Uterus (tissue), 3 donors: ENCODE measurements at regions not wholly inside any gene's neighbourhood (a gene's known extent, or its start where the extent isn't known, plus 50 kb on each side); places are given as distances from the start of the nearest gene placed in this dataset.

Source experiments
- DNase-seq, 2 donors: peaks; one replicate each; pipeline ENCODE4 v3.0.0-alpha.2; 2019 to 2020
- H3K27ac ChIP-seq, 2 donors: fragments of 200-600 bp; sonication (generic); 1 replicate in 1 of 2; 2 replicates in 1 of 2; pipeline ENCODE4 v1.5.1; 2016 to 2018
- H3K27me3 ChIP-seq, 2 donors: fragments of 200-600 bp; sonication (generic); one replicate each; pipeline ENCODE4 v1.5.1; 2018 to 2019; ENCODE audit warnings: control low read depth in 1 of 2
- H3K36me3 ChIP-seq, 2 donors: fragments of 200-600 bp; sonication (generic); one replicate each; pipeline ENCODE4 v1.5.1; 2019; ENCODE audit warnings: control low read depth in 1 of 2
- H3K4me1 ChIP-seq, 2 donors: fragments of 200-600 bp; sonication (generic); one replicate each; pipeline ENCODE4 v1.5.1; 2018 to 2019; ENCODE audit warnings: control low read depth in 1 of 2
- H3K4me3 ChIP-seq, 2 donors: fragments of 200-600 bp; sonication (generic); 1 replicate in 1 of 2; 2 replicates in 1 of 2; pipeline ENCODE4 v1.5.1; 2018 to 2019; ENCODE audit warnings: mild to moderate bottlenecking in 1 of 2
- H3K9me3 ChIP-seq, 2 donors: fragments of 200-600 bp; sonication (generic); one replicate each; pipeline ENCODE4 v1.5.1; 2019; ENCODE audit warnings: control low read depth in 1 of 2
- CTCF ChIP-seq, 4 experiments: fragments of 200-600 bp in 2 of 4; fragments of 450-650 bp in 2 of 4; sonication (generic) in 2 of 4; IDR thresholded peaks; one replicate each; pipeline ENCODE4 v1.5.1; 2016 to 2019; ENCODE audit warnings: antibody characterized with exemption in 4 of 4, mild to moderate bottlenecking in 2 of 4, moderate library complexity in 1 of 4
- POLR2A ChIP-seq, 2 donors: fragments of 450-650 bp; IDR thresholded peaks; one replicate each; pipeline ENCODE4 v1.6.1; 2016; ENCODE audit warnings: antibody characterized with exemption in 2 of 2, mild to moderate bottlenecking in 1 of 2, moderate library complexity in 1 of 2
- intact Hi-C: fragments of 100-400 bp; cut with DNase I; formaldehyde crosslinking; loops from one replicate; pipeline ENCODE4 v1.15.1; 2023; ENCODE audit warnings: low total_unique reads
- donor health status: DM: yes; HTN: yes; CAD: no.

DNA sequence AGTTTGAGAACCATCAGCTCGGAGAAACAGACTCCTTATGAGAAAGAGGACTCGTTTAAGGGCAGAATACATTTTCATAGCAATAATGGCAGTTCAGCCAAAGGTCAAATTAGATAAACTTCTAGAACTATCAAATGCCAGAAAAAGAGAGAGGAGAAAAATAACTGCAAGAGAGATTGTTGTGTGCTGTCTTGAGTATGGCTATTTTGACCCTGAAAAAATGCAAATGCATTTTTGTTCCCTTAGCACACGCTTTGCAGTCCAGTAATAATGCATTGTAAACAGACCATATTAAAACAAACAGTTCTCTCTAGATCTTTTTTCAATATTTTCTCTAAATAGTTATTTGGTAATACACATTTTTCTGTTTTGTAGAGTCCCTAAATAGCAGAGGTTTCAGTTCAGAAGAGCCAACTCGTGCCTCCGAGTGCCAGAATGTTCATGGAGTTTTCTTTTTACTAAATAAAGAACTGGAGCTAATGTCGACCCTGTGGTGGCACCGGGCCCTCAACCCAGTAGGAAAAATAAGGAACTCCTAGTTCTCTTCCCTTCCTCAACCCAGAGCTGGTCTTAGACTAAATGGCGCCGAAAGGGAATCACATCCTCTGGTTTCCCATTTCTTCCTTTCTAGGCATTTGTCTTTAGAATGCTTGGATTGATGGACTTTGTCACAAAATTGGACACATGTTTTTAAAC, 298.0 kb downstream of the MAP2K4 start:
- no peak for DNase-seq
- intact Hi-C loops = no loop called here
- H3K27ac ChIP-seq = peak overlapping the region in 1 of 2 donors; percentile 28

DNA sequence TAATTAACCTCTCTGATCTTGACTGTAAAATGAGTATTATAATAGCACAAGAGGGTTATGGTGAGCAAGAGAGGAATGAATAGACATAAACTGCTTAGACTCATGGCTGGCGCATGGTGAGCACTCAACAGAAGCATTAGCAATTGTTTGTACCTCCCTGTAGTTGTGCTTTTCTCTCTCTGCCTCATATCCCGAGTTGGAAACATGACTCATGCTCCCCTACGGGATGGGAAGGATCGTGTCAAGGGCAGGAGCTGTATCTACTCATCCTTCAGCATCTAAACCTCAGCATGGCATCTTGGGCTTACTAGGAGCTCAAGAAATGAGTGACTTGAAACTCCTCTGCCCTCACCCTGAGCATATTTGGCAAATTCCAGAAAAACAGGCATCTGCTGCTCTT, 299.6 kb downstream of the MAP2K4 start:
- H3K9me3 ChIP-seq = no peaks in the 10 kb centered on the region
- no peaks in the 10 kb centered on the region for H3K36me3 ChIP-seq
- DNase-seq = peak in 1 of 2 donors; percentile 23
- no peak overlapping the region for H3K27ac ChIP-seq
- intact Hi-C loops = no loop called here
- no peaks in the 10 kb centered on the region for H3K4me1 ChIP-seq
- no peak overlapping the region for H3K4me3 ChIP-seq
- no peaks in the 10 kb centered on the region for H3K27me3 ChIP-seq
- TF ChIP-seq CTCF (IDR thresholded peaks at IDR 0.05) (no peak), POLR2A (IDR thresholded peaks at IDR 0.05) (no peak)

More for the DNA sequence above, 298.0 kb downstream of the MAP2K4 start:
- Histone ChIP-seq H3K36me3 (no peaks in the 10 kb centered on the region), H3K27me3 (no peaks in the 10 kb centered on the region), H3K4me1 (no peaks in the 10 kb centered on the region), H3K9me3 (no peaks in the 10 kb centered on the region), H3K4me3 (no peak overlapping the region)
- no peak for TF ChIP-seq CTCF (IDR thresholded peaks at IDR 0.05)
- no peak for TF ChIP-seq POLR2A (IDR thresholded peaks at IDR 0.05)

DNA sequence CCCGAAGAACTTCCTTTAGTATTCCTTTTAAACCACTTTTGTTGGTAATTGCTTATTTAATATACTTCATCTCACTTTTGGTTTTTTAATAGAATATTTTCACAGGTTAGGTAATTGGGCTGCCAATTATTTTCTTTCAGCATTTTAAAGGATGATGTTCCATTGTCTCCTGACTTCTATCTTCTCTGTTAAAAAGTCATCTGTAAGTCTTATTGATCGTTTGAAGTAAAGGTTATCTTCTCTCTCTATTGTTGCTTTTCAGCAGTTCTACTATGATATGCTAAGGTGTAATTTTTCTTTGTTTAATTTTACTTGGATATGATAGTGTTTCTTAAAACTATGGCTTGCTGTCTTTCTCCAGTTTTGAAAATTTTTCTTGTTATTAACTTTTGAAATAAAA, 307.5 kb downstream of the MAP2K4 start:
- DNase-seq = no peak
- Histone ChIP-seq H3K4me3 (no peak overlapping the region), H3K36me3 (no peaks in the 10 kb centered on the region), H3K4me1 (no peaks in the 10 kb centered on the region), H3K9me3 (no peaks in the 10 kb centered on the region), H3K27ac (no peak overlapping the region), H3K27me3 (no peaks in the 10 kb centered on the region)
- intact Hi-C loops = no loop called here
- TF ChIP-seq CTCF (IDR thresholded peaks at IDR 0.05) (no peak), POLR2A (IDR thresholded peaks at IDR 0.05) (no peak)

DNA sequence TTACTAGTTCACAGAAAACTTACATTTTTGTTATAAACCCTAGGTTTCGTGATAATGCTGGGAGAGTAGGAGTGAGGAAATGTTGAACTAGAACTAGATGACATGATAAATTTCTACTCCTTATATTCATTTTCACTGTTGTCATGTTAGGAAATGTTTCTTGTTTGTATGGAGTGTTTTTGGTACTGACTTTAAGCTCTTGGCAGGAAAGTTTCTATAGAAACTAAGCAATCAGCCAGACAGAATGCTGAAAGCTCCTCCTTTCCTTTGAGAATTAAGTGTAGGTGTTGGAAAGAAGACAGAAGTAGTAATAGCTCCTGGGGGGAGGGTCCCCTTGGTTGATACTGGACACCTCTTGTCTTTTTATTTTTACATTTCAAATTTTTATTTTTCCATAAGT, 309.8 kb downstream of the MAP2K4 start:
- Histone ChIP-seq H3K4me3 (no peak overlapping the region), H3K27ac (no peak overlapping the region), H3K27me3 (no peaks in the 10 kb centered on the region), H3K36me3 (no peaks in the 10 kb centered on the region), H3K4me1 (no peaks in the 10 kb centered on the region), H3K9me3 (no peaks in the 10 kb centered on the region)
- intact Hi-C loops = no loop called here
- TF ChIP-seq POLR2A (IDR thresholded peaks at IDR 0.05) (no peak), CTCF (IDR thresholded peaks at IDR 0.05) (no peak)
- DNase-seq = no peak

DNA sequence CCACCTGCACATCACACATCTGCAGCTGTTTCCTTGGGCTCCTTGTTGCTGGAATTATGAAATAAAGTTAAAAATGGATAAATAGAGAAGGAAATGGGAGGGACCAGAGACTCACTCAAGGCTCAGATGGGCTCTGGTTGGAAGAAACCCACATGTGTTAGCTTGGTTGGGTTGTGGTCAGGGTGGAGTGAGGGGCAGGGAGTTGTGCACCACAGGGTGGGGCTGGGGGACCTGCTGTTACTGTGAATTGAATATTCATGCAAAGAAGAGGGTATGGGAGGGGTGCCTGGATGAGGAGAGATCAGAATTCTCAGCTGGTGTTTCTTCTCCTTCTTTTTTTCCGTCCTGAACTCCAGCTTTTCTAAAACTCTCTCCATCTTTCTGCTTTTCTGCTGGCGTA, 320.7 kb downstream of the MAP2K4 start:
- intact Hi-C loops = no loop called here
- no peak overlapping the region for H3K27ac ChIP-seq
- no peak for DNase-seq
- no peaks in the 10 kb centered on the region for H3K4me1 ChIP-seq
- H3K36me3 ChIP-seq = no peaks in the 10 kb centered on the region
- no peaks in the 10 kb centered on the region for H3K27me3 ChIP-seq
- no peaks in the 10 kb centered on the region for H3K9me3 ChIP-seq
- H3K4me3 ChIP-seq = no peak overlapping the region
- TF ChIP-seq CTCF (IDR thresholded peaks at IDR 0.05) (no peak), POLR2A (IDR thresholded peaks at IDR 0.05) (no peak)
